NCI-H1436 (cell line): ENCODE measurements at regions not wholly inside any gene's neighbourhood (a gene's known extent, or its start where the extent isn't known, plus 50 kb on each side); places are given as distances from the start of the nearest gene placed in this dataset.

Experiments used
- DNase-seq: peaks from one replicate; lab custom pipeline; 2025; lab: John Stamatoyannopoulos, UW

- DNase-seq: no peak
Observed at GRCh38 chr3:95926904-95927501, 887.4 kb upstream of the EPHA6 start.

DNA sequence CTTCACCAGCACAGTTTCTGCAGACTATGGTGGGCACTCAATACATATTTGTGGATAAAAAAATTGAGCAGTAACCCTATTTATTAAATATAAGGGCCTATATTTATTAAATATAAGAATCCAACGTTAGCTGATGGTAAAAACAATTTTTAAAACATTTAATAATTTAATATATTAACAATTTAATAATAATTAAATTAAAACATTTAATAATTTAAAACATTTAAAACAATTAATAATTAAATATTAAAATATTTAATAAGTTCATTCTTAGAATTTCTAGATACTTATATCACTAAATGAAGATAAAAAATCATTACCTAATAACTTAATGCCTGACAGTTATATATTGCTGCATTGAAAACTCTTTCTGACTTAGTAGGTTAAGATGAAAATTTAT lies 880.2 kb upstream of the EPHA6 start:
- no peak for DNase-seq

DNA sequence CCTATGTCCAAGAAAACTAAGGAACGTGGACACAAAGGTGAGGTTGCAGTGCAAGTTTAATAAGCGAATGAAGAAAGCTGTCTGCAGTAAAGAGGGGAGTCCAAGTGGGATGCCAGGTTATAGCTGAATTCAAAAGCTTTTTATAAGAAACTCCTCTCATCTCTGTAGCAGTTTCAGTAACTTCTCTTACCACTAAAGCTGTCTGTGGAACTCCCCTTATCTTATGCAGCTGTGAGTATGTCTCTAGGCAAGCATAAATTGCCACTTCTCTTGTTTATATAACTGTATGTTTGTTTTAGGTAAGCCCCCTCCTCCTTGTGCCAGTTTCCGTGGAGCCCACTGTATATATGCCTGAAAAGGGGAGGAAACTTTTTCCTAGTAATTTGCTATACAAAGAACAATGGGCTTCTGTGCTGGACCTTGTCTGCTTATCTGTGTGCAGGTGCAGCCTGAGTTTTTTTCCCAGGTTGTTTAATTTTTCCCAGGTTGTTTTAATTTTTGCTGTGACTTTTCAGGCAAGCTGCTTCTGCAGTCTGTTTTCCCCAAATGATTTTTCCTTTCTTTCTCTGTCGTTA lies 875.1 kb upstream of the EPHA6 start:
- no peak for DNase-seq

GRCh38 chr3:95965704-95966336 lies 848.6 kb upstream of the EPHA6 start:
- DNase-seq: no peak

GRCh38 chr3:95971573-95971972 lies 842.8 kb upstream of the EPHA6 start:
- DNase-seq: no peak

DNA sequence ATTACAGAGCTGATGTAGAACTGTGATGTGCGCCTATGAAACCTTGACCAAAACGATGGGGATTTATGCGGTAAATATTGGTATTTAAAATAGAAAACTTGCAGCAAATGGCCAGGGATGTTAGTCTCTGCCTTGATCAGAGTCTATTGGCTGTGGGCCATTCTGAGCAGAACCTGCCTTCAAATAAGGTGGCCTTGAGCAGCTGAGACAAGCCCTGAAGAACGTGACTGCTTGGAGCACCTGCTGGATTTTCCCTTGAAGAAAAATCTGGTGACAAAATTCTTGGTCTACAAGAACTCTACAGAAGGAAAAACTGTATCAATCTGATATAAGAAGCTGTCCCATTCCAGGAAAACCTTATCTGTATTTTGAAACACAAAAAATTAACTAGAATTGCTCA lies 820.1 kb upstream of the EPHA6 start:
- no peak for DNase-seq

- no peak for DNase-seq
Observed at GRCh38 chr3:96000966-96001365, 813.4 kb upstream of the EPHA6 start.

- DNase-seq: no peak
Observed at GRCh38 chr3:96007650-96008195, 806.7 kb upstream of the EPHA6 start.

- no peak for DNase-seq
Observed at GRCh38 chr3:96012939-96013338, 801.5 kb upstream of the EPHA6 start.

- DNase-seq: no peak
Observed at GRCh38 chr3:96017556-96017955, 796.8 kb upstream of the EPHA6 start.

GRCh38 chr3:96022676-96023075 lies 791.7 kb upstream of the EPHA6 start:
- no peak for DNase-seq

DNA sequence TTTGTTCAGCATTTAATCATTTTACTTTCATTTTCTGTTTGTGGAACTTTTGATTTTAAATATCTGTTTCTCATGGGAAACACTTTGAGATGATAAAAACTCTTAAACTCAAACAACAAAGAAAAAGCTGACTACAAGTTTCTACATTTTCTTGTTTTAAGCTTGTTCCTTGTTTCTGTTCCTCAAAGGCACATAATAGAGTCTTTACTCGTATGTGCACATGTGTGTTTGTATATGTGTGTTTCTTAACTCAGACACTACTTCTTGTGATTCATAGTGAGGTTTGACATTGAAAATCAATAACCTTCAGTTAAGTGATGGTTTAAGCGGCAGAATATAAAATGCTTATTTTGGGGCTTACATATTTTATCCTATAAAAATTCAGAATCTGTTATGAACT lies 786.7 kb upstream of the EPHA6 start:
- DNase-seq: no peak

GRCh38 chr3:96039632-96040031 lies 774.8 kb upstream of the EPHA6 start:
- no peak for DNase-seq

GRCh38 chr3:96059301-96059700 lies 755.1 kb upstream of the EPHA6 start:
- no peak for DNase-seq

- DNase-seq: no peak
Observed at GRCh38 chr3:96069065-96069464, 745.3 kb upstream of the EPHA6 start.

GRCh38 chr3:96070678-96071077 lies 743.7 kb upstream of the EPHA6 start:
- DNase-seq: no peak

- no peak for DNase-seq
Observed at GRCh38 chr3:96071097-96071496, 743.3 kb upstream of the EPHA6 start.

GRCh38 chr3:96072226-96072625 lies 742.2 kb upstream of the EPHA6 start:
- no peak for DNase-seq

DNA sequence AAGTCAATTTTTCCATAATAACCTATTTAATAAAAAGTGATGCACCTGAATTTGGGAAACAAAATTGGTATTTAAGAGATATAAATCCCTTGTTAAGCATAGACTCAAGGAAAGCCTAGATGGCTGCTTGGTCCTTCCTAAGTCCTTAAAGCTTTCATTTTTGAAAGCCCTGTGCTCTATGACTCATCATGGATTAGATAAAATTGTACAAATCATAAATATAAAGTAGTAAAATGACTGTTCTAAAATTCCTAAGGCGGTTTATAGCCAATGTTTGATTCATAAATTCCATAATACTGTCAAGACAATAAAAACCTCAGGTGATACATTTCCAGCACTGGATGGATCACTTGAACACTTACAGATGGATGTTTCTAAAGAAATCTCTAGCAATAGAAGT lies 730.8 kb upstream of the EPHA6 start:
- DNase-seq: no peak

DNA sequence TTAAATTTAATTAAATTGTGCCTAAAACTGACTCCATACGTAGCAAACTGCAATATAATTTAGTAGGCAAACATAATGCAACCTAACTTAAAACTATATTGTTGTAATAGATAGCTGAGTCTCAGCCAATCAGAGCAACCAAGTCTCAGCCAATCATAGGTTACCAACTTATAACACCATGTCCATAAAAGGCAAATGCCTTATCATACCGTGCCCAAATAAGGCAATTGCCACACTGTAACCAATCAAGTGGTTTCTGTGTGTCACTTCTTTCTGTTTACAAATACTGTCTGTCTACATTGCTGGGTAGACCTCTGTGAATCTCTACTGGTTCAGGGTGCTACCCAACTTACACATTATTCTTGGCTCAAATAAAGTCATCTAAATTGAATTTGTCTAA lies 728.4 kb upstream of the EPHA6 start:
- DNase-seq: no peak

DNA sequence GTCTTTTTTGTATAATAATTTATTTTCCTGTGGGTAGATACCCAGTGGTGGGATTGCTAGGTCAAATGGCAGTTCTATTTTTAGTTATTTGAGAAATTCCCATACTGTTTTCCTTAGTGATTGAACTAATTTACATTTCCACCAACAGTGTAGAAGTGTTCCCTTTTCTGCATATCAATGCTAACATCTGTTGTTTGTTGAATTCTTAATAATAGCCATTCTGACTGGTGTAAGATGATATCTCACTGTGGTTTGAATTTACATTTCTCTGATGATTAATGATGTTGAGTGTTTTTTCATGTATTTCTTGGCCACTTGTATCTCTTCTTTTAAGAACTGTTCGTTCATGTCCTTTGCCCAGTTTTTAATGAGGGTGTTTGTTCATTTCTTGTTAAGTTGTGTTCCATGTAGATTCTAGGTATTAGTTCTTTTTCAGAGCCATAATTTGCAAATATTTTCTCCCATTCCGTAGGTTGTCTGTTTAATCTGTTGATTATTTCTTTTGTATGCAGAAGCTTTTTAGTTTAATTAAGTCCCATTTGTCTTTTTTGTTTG lies 713.3 kb upstream of the EPHA6 start:
- DNase-seq: no peak

- DNase-seq: no peak
Observed at GRCh38 chr3:96106701-96107100, 707.7 kb upstream of the EPHA6 start.
